ENCODE measurements at regions not wholly inside any gene's neighbourhood (a gene's known extent, or its start where the extent isn't known, plus 50 kb on each side); places are given as distances from the start of the nearest gene placed in this dataset.

DNA sequence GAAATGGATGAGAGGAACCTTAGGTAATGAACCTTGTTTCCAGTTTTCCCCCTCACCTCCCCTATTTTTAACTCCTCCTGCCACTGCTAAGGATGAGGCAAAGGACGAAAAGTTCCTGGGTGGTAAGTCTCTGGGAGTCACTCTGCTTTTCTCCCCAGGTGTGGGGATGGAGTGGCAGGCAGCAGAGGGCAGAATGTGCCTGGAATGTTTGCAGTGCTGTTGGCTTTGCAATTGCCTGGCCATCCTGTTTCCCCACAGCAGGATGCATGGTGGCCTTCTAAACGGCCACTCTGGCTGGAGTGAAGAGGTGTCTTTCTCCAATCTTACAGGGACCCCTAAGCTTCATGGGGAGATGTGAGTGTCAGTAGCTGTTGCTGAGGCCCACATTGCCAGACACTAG, 432.5 kb upstream of the ZFHX3 start:
- TF ChIP-seq, protein P1, sequence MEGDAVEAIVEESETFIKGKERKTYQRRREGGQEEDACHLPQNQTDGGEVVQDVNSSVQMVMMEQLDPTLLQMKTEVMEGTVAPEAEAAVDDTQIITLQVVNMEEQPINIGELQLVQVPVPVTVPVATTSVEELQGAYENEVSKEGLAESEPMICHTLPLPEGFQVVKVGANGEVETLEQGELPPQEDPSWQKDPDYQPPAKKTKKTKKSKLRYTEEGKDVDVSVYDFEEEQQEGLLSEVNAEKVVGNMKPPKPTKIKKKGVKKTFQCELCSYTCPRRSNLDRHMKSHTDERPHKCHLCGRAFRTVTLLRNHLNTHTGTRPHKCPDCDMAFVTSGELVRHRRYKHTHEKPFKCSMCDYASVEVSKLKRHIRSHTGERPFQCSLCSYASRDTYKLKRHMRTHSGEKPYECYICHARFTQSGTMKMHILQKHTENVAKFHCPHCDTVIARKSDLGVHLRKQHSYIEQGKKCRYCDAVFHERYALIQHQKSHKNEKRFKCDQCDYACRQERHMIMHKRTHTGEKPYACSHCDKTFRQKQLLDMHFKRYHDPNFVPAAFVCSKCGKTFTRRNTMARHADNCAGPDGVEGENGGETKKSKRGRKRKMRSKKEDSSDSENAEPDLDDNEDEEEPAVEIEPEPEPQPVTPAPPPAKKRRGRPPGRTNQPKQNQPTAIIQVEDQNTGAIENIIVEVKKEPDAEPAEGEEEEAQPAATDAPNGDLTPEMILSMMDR (IDR thresholded peaks at IDR 0.05): no peak
- TF ChIP-seq POLR2A (IDR thresholded peaks at IDR 0.05): no peak
- no peak for TF ChIP-seq EP300 (IDR thresholded peaks at IDR 0.05)
- TF ChIP-seq POLR2AphosphoS5 (IDR thresholded peaks at IDR 0.05): no peak

Measured in upper lobe of left lung (tissue), 4 donors.